Mesendoderm (in vitro differentiated cells): ENCODE measurements at regions not wholly inside any gene's neighbourhood (a gene's known extent, or its start where the extent isn't known, plus 50 kb on each side); places are given as distances from the start of the nearest gene placed in this dataset.

Source experiments
- DNase-seq: peaks from one replicate; pipeline ENCODE4 v3.0.0; 2013
- H2AK5ac ChIP-seq: 2 replicates; pipeline ENCODE4 v1.6.1; 2013; ENCODE audit warnings: low read length, inconsistent platforms
- H2BK120ac ChIP-seq: 2 replicates; pipeline ENCODE4 v1.6.1; 2013; ENCODE audit warnings: low read depth, mild to moderate bottlenecking, low read length, moderate library complexity, mixed read lengths
- H2BK15ac ChIP-seq: replicated peaks from 2 replicates; pipeline ENCODE4 v1.6.1; 2013; ENCODE audit warnings: low read depth, mild to moderate bottlenecking, moderate library complexity
- H2BK5ac ChIP-seq: 2 replicates; pipeline ENCODE4 v1.6.1; 2013; ENCODE audit warnings: low read length, inconsistent platforms
- H3K18ac ChIP-seq: 2 replicates; pipeline ENCODE4 v1.6.1; 2013; ENCODE audit warnings: mild to moderate bottlenecking, low read length, mixed read lengths
- H3K23ac ChIP-seq: one replicate; pipeline ENCODE4 v1.6.1; 2013; ENCODE audit warnings: low read length
- H3K27ac ChIP-seq: 2 replicates; pipeline ENCODE4 v1.5.1; 2013; ENCODE audit warnings: low read depth, mild to moderate bottlenecking, inconsistent platforms, low read length, moderate library complexity
- H3K27me3 ChIP-seq: 2 replicates; pipeline ENCODE4 v1.6.1; 2013; ENCODE audit warnings: low read length, control low read depth, mild to moderate bottlenecking, inconsistent platforms; ENCODE audit not compliant: insufficient read depth, poor library complexity
- H3K36me3 ChIP-seq: 2 replicates; pipeline ENCODE4 v1.6.1; 2013; ENCODE audit warnings: low read length, inconsistent platforms; ENCODE audit not compliant: control insufficient read depth, insufficient read depth
- H3K4ac ChIP-seq: one replicate; pipeline ENCODE4 v1.6.1; 2013; ENCODE audit warnings: low read depth, mild to moderate bottlenecking, low read length, moderate library complexity
- H3K4me1 ChIP-seq: 2 replicates; pipeline ENCODE4 v1.6.1; 2013; ENCODE audit warnings: low read depth, low read length, inconsistent platforms; ENCODE audit not compliant: control insufficient read depth
- H3K4me2 ChIP-seq: 2 replicates; pipeline ENCODE4 v1.6.1; 2013; ENCODE audit warnings: low read length
- H3K4me3 ChIP-seq: 2 replicates; pipeline ENCODE4 v1.5.1; 2013; ENCODE audit warnings: mild to moderate bottlenecking, low read length
- H3K56ac ChIP-seq: one replicate; pipeline ENCODE4 v1.6.1; 2013; ENCODE audit warnings: low read length
- H3K79me1 ChIP-seq: 2 replicates; pipeline ENCODE4 v1.6.1; 2013; ENCODE audit warnings: low read length, inconsistent platforms
- H3K79me2 ChIP-seq: 2 replicates; pipeline ENCODE4 v1.6.1; 2013; ENCODE audit warnings: mild to moderate bottlenecking, low read length; ENCODE audit not compliant: control insufficient read depth, insufficient read depth
- H3K9ac ChIP-seq: 2 replicates; pipeline ENCODE4 v1.6.1; 2013; ENCODE audit warnings: low read length, inconsistent platforms
- H4K5ac ChIP-seq: one replicate; pipeline ENCODE4 v1.6.1; 2013; ENCODE audit warnings: low read length
- H4K8ac ChIP-seq: one replicate; pipeline ENCODE4 v1.6.1; 2013; ENCODE audit warnings: low read depth, mild to moderate bottlenecking, control low read depth, low read length, moderate library complexity
- WGBS: extraction: QIAGEN DNeasy Blood & Tissue Kit; methylation state at CpG from one replicate; pipeline ENCODE4 v1.1.7; 2013; ENCODE audit warnings: low lambda C conversion rate, missing lambda C conversion rate; ENCODE audit not compliant: insufficient coverage; ENCODE audit errors: extremely low coverage; 5-methylcytosine and 5-hydroxymethylcytosine counted together

GRCh38 chr11:115872416-115872815 is 368.2 kb upstream of the CADM1 start:
- no peak overlapping the region for H3K56ac ChIP-seq
- no peaks in the 10 kb centered on the region for H3K4me1 ChIP-seq
- no peak overlapping the region for H4K8ac ChIP-seq
- no peak overlapping the region for H2BK120ac ChIP-seq
- H3K4me2 ChIP-seq, result no peak overlapping the region
- H3K27me3 ChIP-seq, result no peaks in the 10 kb centered on the region
- H3K36me3 ChIP-seq, result no peaks in the 10 kb centered on the region
- no peak overlapping the region for H3K9ac ChIP-seq
- DNase-seq, result no peak
- no peak overlapping the region for H3K27ac ChIP-seq
- no peaks in the 10 kb centered on the region for H3K79me1 ChIP-seq
- H2BK15ac ChIP-seq, result no peak overlapping the region
- H3K79me2 ChIP-seq, result no peaks in the 10 kb centered on the region
- no peak overlapping the region for H2AK5ac ChIP-seq
- no peak overlapping the region for H3K4ac ChIP-seq
- WGBS, result no CpG with 5 or more reads among the region's 5 CpGs
- no peak overlapping the region for H2BK5ac ChIP-seq
- no peak overlapping the region for H4K5ac ChIP-seq
- H3K18ac ChIP-seq, result no peak overlapping the region
- no peak overlapping the region for H3K4me3 ChIP-seq
- H3K23ac ChIP-seq, result no peak overlapping the region

GRCh38 chr11:115871161-115871760 is 367.0 kb upstream of the CADM1 start:
- no peaks in the 10 kb centered on the region for H3K79me2 ChIP-seq
- H3K56ac ChIP-seq, result no peak overlapping the region
- no peaks in the 10 kb centered on the region for H3K4me1 ChIP-seq
- no CpG with 5 or more reads among the region's 9 CpGs for WGBS
- no peaks in the 10 kb centered on the region for H3K27me3 ChIP-seq
- H3K18ac ChIP-seq, result no peak overlapping the region
- no peak overlapping the region for H3K4me2 ChIP-seq
- DNase-seq, result no peak
- no peak overlapping the region for H3K4me3 ChIP-seq
- H4K8ac ChIP-seq, result no peak overlapping the region
- no peaks in the 10 kb centered on the region for H3K79me1 ChIP-seq
- H2BK120ac ChIP-seq, result no peak overlapping the region
- no peak overlapping the region for H3K23ac ChIP-seq
- no peak overlapping the region for H2BK5ac ChIP-seq
- H4K5ac ChIP-seq, result no peak overlapping the region
- no peak overlapping the region for H3K27ac ChIP-seq
- H3K4ac ChIP-seq, result no peak overlapping the region
- H2BK15ac ChIP-seq, result no peak overlapping the region
- H3K36me3 ChIP-seq, result no peaks in the 10 kb centered on the region
- H3K9ac ChIP-seq, result no peak overlapping the region
- H2AK5ac ChIP-seq, result no peak overlapping the region

GRCh38 chr11:115869780-115870431 is 365.7 kb upstream of the CADM1 start:
- Histone ChIP-seq H2BK5ac (no peak overlapping the region), H3K56ac (no peak overlapping the region), H3K18ac (no peak overlapping the region), H2AK5ac (no peak overlapping the region), H4K8ac (no peak overlapping the region), H3K79me1 (no peaks in the 10 kb centered on the region), H3K4me1 (no peaks in the 10 kb centered on the region), H3K9ac (no peak overlapping the region), H3K4me3 (no peak overlapping the region), H3K27ac (no peak overlapping the region), H4K5ac (no peak overlapping the region), H3K36me3 (no peaks in the 10 kb centered on the region), H3K4ac (no peak overlapping the region), H3K4me2 (no peak overlapping the region), H3K23ac (no peak overlapping the region), H2BK120ac (no peak overlapping the region), H3K79me2 (no peaks in the 10 kb centered on the region), H3K27me3 (no peaks in the 10 kb centered on the region), H2BK15ac (no peak overlapping the region)
- DNase-seq, result peak; percentile 84
- WGBS, result no CpG with 5 or more reads among the region's 5 CpGs

- no peak overlapping the region for H3K18ac ChIP-seq
- no peak overlapping the region for H2BK5ac ChIP-seq
- H2BK120ac ChIP-seq, result no peak overlapping the region
- H2BK15ac ChIP-seq, result no peak overlapping the region
- no peak overlapping the region for H3K56ac ChIP-seq
- no peaks in the 10 kb centered on the region for H3K79me1 ChIP-seq
- no peak overlapping the region for H3K9ac ChIP-seq
- no peak overlapping the region for H2AK5ac ChIP-seq
- no peaks in the 10 kb centered on the region for H3K4me1 ChIP-seq
- no peaks in the 10 kb centered on the region for H3K79me2 ChIP-seq
- H3K4ac ChIP-seq, result no peak overlapping the region
- DNase-seq, result no peak
- no peak overlapping the region for H3K4me3 ChIP-seq
- H4K8ac ChIP-seq, result no peak overlapping the region
- no peaks in the 10 kb centered on the region for H3K27me3 ChIP-seq
- H4K5ac ChIP-seq, result no peak overlapping the region
- H3K4me2 ChIP-seq, result no peak overlapping the region
- H3K23ac ChIP-seq, result no peak overlapping the region
- H3K27ac ChIP-seq, result no peak overlapping the region
- no peaks in the 10 kb centered on the region for H3K36me3 ChIP-seq
- no CpG with 5 or more reads among the region's 2 CpGs for WGBS
These were observed 364.9 kb upstream of the CADM1 start for GRCh38 chr11:115869131-115869530.

- Histone ChIP-seq H4K8ac (no peak overlapping the region), H4K5ac (no peak overlapping the region), H3K4me1 (no peaks in the 10 kb centered on the region), H3K4me3 (no peak overlapping the region), H3K27ac (no peak overlapping the region), H3K18ac (no peak overlapping the region), H3K56ac (no peak overlapping the region), H2BK5ac (no peak overlapping the region), H3K27me3 (no peaks in the 10 kb centered on the region), H2BK15ac (no peak overlapping the region), H3K4ac (no peak overlapping the region), H3K23ac (no peak overlapping the region), H3K9ac (no peak overlapping the region), H3K4me2 (no peak overlapping the region), H2AK5ac (no peak overlapping the region), H3K79me2 (no peaks in the 10 kb centered on the region), H3K36me3 (no peaks in the 10 kb centered on the region), H3K79me1 (no peaks in the 10 kb centered on the region), H2BK120ac (no peak overlapping the region)
- WGBS, result no CpG with 5 or more reads among the region's 1 CpG
- DNase-seq, result no peak
These were observed 356.0 kb upstream of the CADM1 start for GRCh38 chr11:115860246-115860645.

- Histone ChIP-seq H3K27ac (no peak overlapping the region), H2BK120ac (no peak overlapping the region), H3K18ac (no peak overlapping the region), H3K4me3 (no peak overlapping the region), H3K36me3 (no peaks in the 10 kb centered on the region), H3K4me2 (no peak overlapping the region), H3K23ac (no peak overlapping the region), H3K4ac (no peak overlapping the region), H3K9ac (no peak overlapping the region), H2AK5ac (no peak overlapping the region), H3K27me3 (no peaks in the 10 kb centered on the region), H4K8ac (no peak overlapping the region), H3K56ac (no peak overlapping the region), H2BK5ac (no peak overlapping the region), H4K5ac (no peak overlapping the region), H3K79me1 (no peaks in the 10 kb centered on the region), H3K79me2 (no peaks in the 10 kb centered on the region), H2BK15ac (no peak overlapping the region), H3K4me1 (no peaks in the 10 kb centered on the region)
- DNase-seq, result no peak
- no CpG with 5 or more reads among the region's 1 CpG for WGBS
These were observed 344.4 kb upstream of the CADM1 start for GRCh38 chr11:115848611-115849010.
